CD4-positive, alpha-beta memory T cell (primary cell): ENCODE measurements at regions not wholly inside any gene's neighbourhood (a gene's known extent, or its start where the extent isn't known, plus 50 kb on each side); places are given as distances from the start of the nearest gene placed in this dataset.

Source experiments
- CTCF ChIA-PET: fragments of 350-600 bp; sonication (Branson Sonifier 250); formaldehyde crosslinking; loops from one replicate; lab custom pipeline; 2021; ENCODE audit warnings: inconsistent platforms; ENCODE audit not compliant: partially characterized antibody; lab: Charles Lee
- POLR2A ChIA-PET: fragments of 350-600 bp; sonication (Branson Sonifier 250); formaldehyde crosslinking; loops from one replicate; lab custom pipeline; 2021; ENCODE audit not compliant: partially characterized antibody; lab: Charles Lee
- DNase-seq, 5 donors: peaks; one replicate each; pipeline versions ENCODE4 v3.0.0 to v3.0.0-alpha.2; 2020 to 2022; ENCODE audit warnings: mixed read lengths in 1 of 5
- H3K27ac ChIP-seq: one replicate; pipeline ENCODE4 v1.7.0; 2013; ENCODE audit warnings: low read depth, low read length
- H3K27me3 ChIP-seq: 2 replicates; pipeline ENCODE4 v1.7.0; 2013; ENCODE audit warnings: mild to moderate bottlenecking, low read length, moderate library complexity; ENCODE audit not compliant: insufficient read depth
- H3K36me3 ChIP-seq: 2 replicates; pipeline ENCODE4 v1.7.0; 2013; ENCODE audit warnings: mild to moderate bottlenecking, low read length, moderate library complexity; ENCODE audit not compliant: insufficient read depth
- H3K4me1 ChIP-seq: 2 replicates; pipeline ENCODE4 v1.7.0; 2013; ENCODE audit warnings: mild to moderate bottlenecking, low read length, moderate library complexity; ENCODE audit not compliant: insufficient read depth
- H3K4me3 ChIP-seq, 2 donors: one replicate each; pipeline ENCODE4 v1.7.0; 2013; ENCODE audit warnings: low read length in 2 of 2, mild to moderate bottlenecking in 1 of 2
- H3K9me3 ChIP-seq, 2 donors: one replicate each; pipeline ENCODE4 v1.7.0; 2013; ENCODE audit warnings: low read length in 2 of 2, control low read depth in 1 of 2; ENCODE audit not compliant: control insufficient read depth in 1 of 2
- H3K27ac Mint-ChIP-seq, 7 donors: one replicate each; pipeline ENCODE4 v1.8.0; 2020 to 2021; ENCODE audit warnings: mixed read lengths in 7 of 7, mild to moderate bottlenecking in 6 of 7, inconsistent platforms in 3 of 7, moderate library complexity in 3 of 7
- H3K27me3 Mint-ChIP-seq, 2 donors: one replicate each; pipeline ENCODE4 v1.8.0; 2020 to 2021; ENCODE audit warnings: mixed read lengths in 2 of 2
- H3K36me3 Mint-ChIP-seq, 2 donors: one replicate each; pipeline ENCODE4 v1.8.0; 2020 to 2021; ENCODE audit warnings: mixed read lengths in 2 of 2, inconsistent platforms in 1 of 2, mild to moderate bottlenecking in 1 of 2
- H3K4me1 Mint-ChIP-seq, 4 donors: one replicate each; pipeline ENCODE4 v1.8.0; 2020 to 2021; ENCODE audit warnings: mixed read lengths in 4 of 4, mild to moderate bottlenecking in 1 of 4
- H3K4me3 Mint-ChIP-seq, 8 donors: one replicate each; pipeline ENCODE4 v1.8.0; 2020 to 2021; ENCODE audit warnings: mixed read lengths in 8 of 8, mild to moderate bottlenecking in 7 of 8, moderate library complexity in 6 of 8, inconsistent platforms in 3 of 8
- H3K9me3 Mint-ChIP-seq, 8 donors: one replicate each; pipeline ENCODE4 v1.8.0; 2020 to 2021; ENCODE audit warnings: mixed read lengths in 8 of 8, mild to moderate bottlenecking in 5 of 8, inconsistent platforms in 3 of 8, moderate library complexity in 1 of 8
- intact Hi-C: fragments of 100-400 bp; cut with micrococcal nuclease; formaldehyde crosslinking; loops from one replicate; pipeline ENCODE4 v1.15.1; 2023

GRCh38 chr5:174618589-174618988, 105.8 kb upstream of the MSX2 start:
- no peaks in the 10 kb centered on the region for H3K9me3 ChIP-seq
- intact Hi-C loops, result no loop called here
- H3K4me1 ChIP-seq, result no peaks in the 10 kb centered on the region
- Mint-ChIP-seq H3K9me3 (peaks cover 0 to 4% (median 0%) of the 10 kb centered on the region in 8 donors), H3K27me3 (peaks cover 9 to 13% of the 10 kb centered on the region in 2 donors), H3K36me3 (no peaks in the 10 kb centered on the region), H3K27ac (no peak overlapping the region), H3K4me1 (no peaks in the 10 kb centered on the region), H3K4me3 (no peak overlapping the region)
- POLR2A ChIA-PET, result no interaction called here
- H3K36me3 ChIP-seq, result no peaks in the 10 kb centered on the region
- H3K27me3 ChIP-seq, result no peaks in the 10 kb centered on the region
- H3K4me3 ChIP-seq, result no peak overlapping the region
- H3K27ac ChIP-seq, result no peak overlapping the region
- CTCF ChIA-PET, result no interaction called here
- DNase-seq, result no peak

GRCh38 chr5:174622067-174622466, 102.3 kb upstream of the MSX2 start:
- no peak for DNase-seq
- CTCF ChIA-PET, result no interaction called here
- POLR2A ChIA-PET, result no interaction called here
- Histone ChIP-seq H3K36me3 (no peaks in the 10 kb centered on the region), H3K27me3 (no peaks in the 10 kb centered on the region), H3K4me1 (no peaks in the 10 kb centered on the region), H3K27ac (no peak overlapping the region), H3K4me3 (no peak overlapping the region), H3K9me3 (no peaks in the 10 kb centered on the region)
- H3K9me3 Mint-ChIP-seq, result no peaks in the 10 kb centered on the region
- peaks cover 8 to 14% of the 10 kb centered on the region in 2 donors for H3K27me3 Mint-ChIP-seq
- H3K27ac Mint-ChIP-seq, result no peak overlapping the region
- no peak overlapping the region for H3K4me3 Mint-ChIP-seq
- intact Hi-C loops, result no loop called here
- H3K36me3 Mint-ChIP-seq, result no peaks in the 10 kb centered on the region
- H3K4me1 Mint-ChIP-seq, result no peaks in the 10 kb centered on the region

DNA sequence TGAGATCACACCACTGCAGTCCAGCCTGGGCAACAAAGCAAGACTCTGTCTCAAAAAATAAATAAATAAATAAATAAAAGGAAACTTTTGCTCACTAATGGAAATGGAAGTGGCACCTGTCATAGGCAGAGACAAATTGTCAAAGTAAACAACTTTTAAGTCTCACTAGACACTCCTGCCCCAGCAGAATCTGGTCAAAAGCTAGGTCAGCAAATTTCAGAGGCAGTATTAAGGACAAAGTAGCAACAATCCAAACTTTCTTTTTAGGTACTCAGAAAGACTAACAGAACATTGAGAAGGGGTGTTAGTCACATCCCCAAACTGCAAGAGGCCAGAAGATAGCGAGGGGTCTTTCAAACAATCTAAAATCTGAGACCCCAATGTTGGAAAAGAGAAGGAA, 101.4 kb upstream of the MSX2 start:
- no peaks in the 10 kb centered on the region for H3K9me3 Mint-ChIP-seq
- Histone ChIP-seq H3K9me3 (no peaks in the 10 kb centered on the region), H3K27ac (no peak overlapping the region), H3K27me3 (no peaks in the 10 kb centered on the region), H3K4me1 (no peaks in the 10 kb centered on the region), H3K36me3 (no peaks in the 10 kb centered on the region), H3K4me3 (no peak overlapping the region)
- H3K27me3 Mint-ChIP-seq, result peaks cover 8 to 16% of the 10 kb centered on the region in 2 donors
- ChIA-PET POLR2A (no interaction called here), CTCF (no interaction called here)
- DNase-seq, result no peak
- no peaks in the 10 kb centered on the region for H3K4me1 Mint-ChIP-seq
- H3K27ac Mint-ChIP-seq, result no peak overlapping the region
- no peak overlapping the region for H3K4me3 Mint-ChIP-seq
- no peaks in the 10 kb centered on the region for H3K36me3 Mint-ChIP-seq
- intact Hi-C loops, result no loop called here

DNA sequence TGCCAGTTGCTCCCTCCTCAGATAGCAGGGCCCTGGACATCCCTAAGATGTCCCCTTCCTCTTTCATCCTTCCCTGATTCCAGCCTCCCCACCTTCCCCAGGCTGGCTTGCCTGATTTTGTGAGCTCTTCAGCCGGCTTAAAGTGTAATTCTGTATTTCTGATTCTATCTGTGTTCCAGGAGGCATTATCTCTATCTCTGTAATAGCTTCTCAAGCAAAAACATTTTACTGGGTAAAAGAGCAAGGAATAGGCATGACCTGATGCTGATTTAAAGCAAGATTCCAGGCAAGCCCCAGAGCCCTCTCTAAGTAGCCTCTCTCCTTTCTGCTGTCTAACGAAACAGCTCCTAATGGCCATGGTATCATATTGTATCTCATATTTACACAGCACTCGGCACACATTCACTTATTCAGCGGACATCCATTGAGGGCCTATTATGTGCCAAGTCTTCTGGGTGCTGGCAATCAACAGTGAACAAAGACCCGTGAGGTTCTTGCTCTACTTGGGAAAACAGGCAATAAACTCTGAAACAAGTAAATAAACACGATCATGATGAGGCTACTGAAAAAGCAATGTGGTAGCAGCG, 100.9 kb upstream of the MSX2 start:
- H3K36me3 Mint-ChIP-seq, result no peaks in the 10 kb centered on the region
- POLR2A ChIA-PET, result no interaction called here
- H3K4me1 ChIP-seq, result no peaks in the 10 kb centered on the region

GRCh38 chr5:174624733-174625522, 99.5 kb upstream of the MSX2 start:
- no peak overlapping the region for H3K27ac ChIP-seq
- no peaks in the 10 kb centered on the region for H3K4me1 ChIP-seq
- no peaks in the 10 kb centered on the region for H3K36me3 ChIP-seq
- Mint-ChIP-seq H3K36me3 (no peaks in the 10 kb centered on the region), H3K9me3 (peaks cover 0 to 4% (median 0%) of the 10 kb centered on the region in 8 donors), H3K4me1 (no peaks in the 10 kb centered on the region), H3K4me3 (no peak overlapping the region), H3K27me3 (peaks cover 6 to 13% of the 10 kb centered on the region in 2 donors), H3K27ac (no peak overlapping the region)
- intact Hi-C loops, result no loop called here
- H3K27me3 ChIP-seq, result no peaks in the 10 kb centered on the region
- no peaks in the 10 kb centered on the region for H3K9me3 ChIP-seq
- no peak overlapping the region for H3K4me3 ChIP-seq
- DNase-seq, result no peak
- ChIA-PET CTCF (interaction anchor here (0.7 kb wide), 1 partner anchor 157 kb away, joined by 3 read pairs; no protein-coding TSS in a partner anchor), POLR2A (no interaction called here)

More for the DNA sequence above, 100.9 kb upstream of the MSX2 start:
- no peak for DNase-seq
- no peak overlapping the region for H3K27ac ChIP-seq
- peaks cover 8 to 16% of the 10 kb centered on the region in 2 donors for H3K27me3 Mint-ChIP-seq
- no peaks in the 10 kb centered on the region for H3K9me3 ChIP-seq
- no peak overlapping the region for H3K4me3 ChIP-seq
- CTCF ChIA-PET, result no interaction called here
- H3K4me1 Mint-ChIP-seq, result no peaks in the 10 kb centered on the region
- H3K4me3 Mint-ChIP-seq, result no peak overlapping the region
- H3K27me3 ChIP-seq, result no peaks in the 10 kb centered on the region
- no peaks in the 10 kb centered on the region for H3K36me3 ChIP-seq
- no peaks in the 10 kb centered on the region for H3K9me3 Mint-ChIP-seq
- no peak overlapping the region for H3K27ac Mint-ChIP-seq
- intact Hi-C loops, result no loop called here

GRCh38 chr5:174625591-174626350, 98.6 kb upstream of the MSX2 start:
- POLR2A ChIA-PET, result no interaction called here
- no peaks in the 10 kb centered on the region for H3K27me3 ChIP-seq
- Mint-ChIP-seq H3K4me3 (no peak overlapping the region), H3K36me3 (no peaks in the 10 kb centered on the region), H3K4me1 (no peaks in the 10 kb centered on the region), H3K9me3 (peaks cover 0 to 4% (median 0%) of the 10 kb centered on the region in 8 donors), H3K27me3 (peaks cover 3 to 13% of the 10 kb centered on the region in 2 donors), H3K27ac (no peak overlapping the region)
- CTCF ChIA-PET, result interaction anchor here (0.7 kb wide), 1 partner anchor 156 kb away, joined by 3 read pairs; no protein-coding TSS in a partner anchor
- H3K9me3 ChIP-seq, result no peaks in the 10 kb centered on the region
- H3K27ac ChIP-seq, result no peak overlapping the region
- no peak overlapping the region for H3K4me3 ChIP-seq
- H3K36me3 ChIP-seq, result no peaks in the 10 kb centered on the region
- H3K4me1 ChIP-seq, result no peaks in the 10 kb centered on the region
- intact Hi-C loops, result no loop called here
- no peak for DNase-seq

DNA sequence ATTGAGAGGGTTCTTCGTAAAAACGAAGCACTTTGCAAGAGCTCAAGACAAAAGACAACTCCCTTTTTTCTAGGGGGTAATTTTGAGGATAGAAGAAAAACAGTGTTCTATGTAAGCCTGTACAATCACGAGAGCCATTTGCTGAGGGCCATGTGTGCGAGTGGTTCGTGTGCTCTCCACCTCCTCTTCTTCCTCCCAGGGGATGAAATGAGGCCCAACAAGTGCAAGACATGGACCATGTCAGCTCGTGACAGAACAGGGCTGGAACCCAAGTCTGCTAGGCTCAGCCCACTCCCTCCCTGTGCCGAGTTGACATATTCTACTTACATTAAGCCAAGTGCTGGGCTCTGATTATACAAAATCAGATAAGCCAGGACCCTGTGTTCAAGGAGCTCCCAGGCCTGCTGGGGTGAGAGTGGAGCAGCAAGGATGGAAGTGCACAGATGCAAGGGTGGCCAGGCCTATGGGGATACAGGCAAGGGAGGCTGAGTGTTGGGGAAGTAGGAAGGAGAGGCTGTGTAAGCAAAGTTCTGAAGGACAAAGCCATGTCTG, 97.9 kb upstream of the MSX2 start:
- Histone ChIP-seq H3K4me1 (no peaks in the 10 kb centered on the region), H3K36me3 (no peaks in the 10 kb centered on the region), H3K27ac (no peak overlapping the region), H3K9me3 (no peaks in the 10 kb centered on the region), H3K27me3 (no peaks in the 10 kb centered on the region), H3K4me3 (no peak overlapping the region)
- H3K9me3 Mint-ChIP-seq, result peaks cover 0 to 4% (median 0%) of the 10 kb centered on the region in 8 donors
- H3K4me1 Mint-ChIP-seq, result no peaks in the 10 kb centered on the region
- no peaks in the 10 kb centered on the region for H3K36me3 Mint-ChIP-seq
- POLR2A ChIA-PET, result no interaction called here
- no peak for DNase-seq
- CTCF ChIA-PET, result no interaction called here
- intact Hi-C loops, result no loop called here
- H3K27ac Mint-ChIP-seq, result no peak overlapping the region
- no peak overlapping the region for H3K4me3 Mint-ChIP-seq
- H3K27me3 Mint-ChIP-seq, result peaks cover 2 to 9% of the 10 kb centered on the region in 2 donors
